ENCODE measurements at regions not wholly inside any gene's neighbourhood (a gene's known extent, or its start where the extent isn't known, plus 50 kb on each side); places are given as distances from the start of the nearest gene placed in this dataset.
"Not testable (repeated sequence)": the region's sequence is repeated elsewhere in the genome, so short reads cannot be mapped to it uniquely, and the experiment has no call there.

DNA sequence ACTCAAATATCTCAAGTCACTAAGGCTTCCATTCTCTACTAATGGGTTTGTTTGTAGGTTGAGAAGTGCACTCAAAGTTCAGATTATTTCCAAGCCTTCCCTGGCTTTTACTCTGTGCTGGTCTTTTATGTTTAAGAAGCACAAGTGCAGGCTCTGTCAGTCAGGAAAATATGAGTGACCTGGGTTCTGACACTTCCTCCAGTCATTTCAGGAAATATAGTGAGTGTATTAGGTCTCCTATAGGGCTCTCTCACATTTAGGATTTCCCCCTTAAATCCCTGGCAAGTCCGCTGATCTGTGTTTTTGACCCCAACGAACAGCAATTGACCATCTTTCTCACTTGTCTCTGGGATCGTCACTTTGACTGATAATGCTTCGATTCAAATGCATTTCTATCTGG lies 210.2 kb downstream of the ARPP21 start:
- no peak for DNase-seq (ENCODE audit: low read depth)
- in situ Hi-C loops (cut with HindIII; ENCODE audit: low pct_unique_long_range_greater_than_20kb, low sequenced_read_pairs): no loop called here

DNA sequence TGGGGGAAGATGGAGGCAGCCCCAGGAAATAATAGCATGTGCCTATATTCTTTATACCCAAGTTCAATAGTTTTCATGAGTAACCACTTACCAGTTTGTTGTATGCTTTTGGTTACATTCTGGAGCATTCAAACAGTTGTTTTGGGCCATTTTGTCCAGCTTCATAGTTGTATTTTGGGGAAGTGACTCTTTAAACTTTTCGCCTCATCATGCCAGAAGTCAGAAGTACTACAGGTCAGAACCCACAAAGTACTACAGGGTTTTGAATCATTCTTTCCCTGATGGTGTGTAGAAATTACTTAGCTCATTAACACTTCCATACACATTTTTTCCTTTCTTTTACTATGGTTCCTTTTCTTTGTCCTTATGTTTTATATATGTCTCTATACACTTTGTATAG lies 210.6 kb downstream of the ARPP21 start:
- in situ Hi-C loops (cut with HindIII; ENCODE audit: low pct_unique_long_range_greater_than_20kb, low sequenced_read_pairs): no loop called here
- DNase-seq (ENCODE audit: low read depth): no peak

DNA sequence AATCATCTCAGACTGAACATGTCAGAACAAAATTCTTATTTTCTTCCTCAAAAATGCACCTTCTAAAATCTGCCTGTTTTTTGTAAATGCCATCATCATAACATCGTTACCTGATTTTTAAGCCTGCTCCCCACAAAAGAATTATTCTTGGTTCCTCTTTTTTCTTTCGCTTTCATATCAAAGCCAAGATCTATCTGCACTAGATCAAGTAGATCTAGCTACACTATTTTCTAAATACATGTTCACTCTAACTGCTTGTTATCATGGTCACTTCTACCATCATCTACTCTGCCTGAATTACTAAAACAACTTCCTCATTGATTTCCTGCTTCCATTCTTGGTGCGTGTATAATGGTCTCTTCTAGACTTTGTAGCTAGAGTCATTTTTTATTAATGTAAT lies 217.7 kb downstream of the ARPP21 start:
- in situ Hi-C loops (cut with HindIII; ENCODE audit: low pct_unique_long_range_greater_than_20kb, low sequenced_read_pairs): no loop called here
- no peak for DNase-seq (ENCODE audit: low read depth)

DNA sequence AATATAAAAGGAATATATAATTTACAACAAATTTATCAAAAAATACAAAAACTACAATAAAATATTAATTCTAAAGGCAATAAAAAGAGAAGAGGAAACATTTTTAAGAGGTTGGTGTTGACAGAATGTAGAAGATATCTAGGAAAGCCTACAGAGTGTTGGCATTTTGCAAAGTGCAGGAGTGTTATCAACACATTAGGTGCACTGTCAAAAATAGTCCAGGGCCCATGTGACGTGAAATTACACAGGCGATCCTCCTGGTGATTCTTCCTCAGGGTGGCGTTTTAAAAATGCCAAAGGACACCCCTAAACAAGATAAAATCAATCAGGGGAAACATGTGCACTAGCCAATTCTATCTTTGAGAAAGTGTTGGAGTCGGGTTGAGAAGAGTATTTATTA lies 222.7 kb downstream of the ARPP21 start:
- DNase-seq (ENCODE audit: low read depth): no peak
- in situ Hi-C loops (cut with HindIII; ENCODE audit: low pct_unique_long_range_greater_than_20kb, low sequenced_read_pairs): no loop called here

DNA sequence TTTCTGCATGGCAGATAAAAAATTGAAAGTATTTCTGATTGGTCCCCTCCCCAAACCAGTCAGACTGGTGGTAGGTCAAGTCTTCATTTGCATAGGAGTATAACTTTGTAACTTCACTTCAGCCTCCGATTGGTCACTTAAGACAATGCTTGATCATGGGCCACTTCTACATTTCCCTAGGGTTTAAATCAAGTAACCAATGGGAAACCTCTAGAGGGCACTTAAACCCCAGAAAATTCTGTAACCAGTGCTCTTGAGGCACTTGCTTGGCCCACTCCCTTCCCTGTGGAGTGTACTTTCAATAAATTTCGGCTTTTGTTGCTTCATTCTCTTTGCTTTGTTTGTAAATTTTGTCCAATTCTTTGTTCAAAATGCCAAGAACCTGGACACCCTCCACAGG lies 225.5 kb downstream of the ARPP21 start:
- no peak for DNase-seq (ENCODE audit: low read depth)
- in situ Hi-C loops (cut with HindIII; ENCODE audit: low pct_unique_long_range_greater_than_20kb, low sequenced_read_pairs): no loop called here

DNA sequence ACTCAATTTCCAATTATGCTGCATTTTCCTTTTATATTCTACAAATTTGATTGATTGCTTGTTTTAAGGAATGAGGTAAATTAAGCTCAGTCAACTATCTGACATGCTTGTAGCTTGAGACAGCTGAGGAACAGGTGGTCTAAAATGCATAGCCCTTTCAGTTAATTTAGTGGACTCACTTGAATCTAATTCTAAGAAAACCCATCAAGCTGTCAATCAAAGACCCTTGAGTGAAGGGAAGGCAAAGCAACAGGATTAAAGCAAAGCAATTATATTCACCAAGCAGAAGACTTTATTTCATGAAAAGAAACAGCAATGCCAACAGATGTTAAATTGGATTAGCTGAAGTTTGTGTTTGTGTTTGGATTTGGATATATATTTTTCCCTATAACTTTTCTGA lies 228.5 kb downstream of the ARPP21 start:
- in situ Hi-C loops (cut with HindIII; ENCODE audit: low pct_unique_long_range_greater_than_20kb, low sequenced_read_pairs): no loop called here
- DNase-seq (ENCODE audit: low read depth): no peak

DNA sequence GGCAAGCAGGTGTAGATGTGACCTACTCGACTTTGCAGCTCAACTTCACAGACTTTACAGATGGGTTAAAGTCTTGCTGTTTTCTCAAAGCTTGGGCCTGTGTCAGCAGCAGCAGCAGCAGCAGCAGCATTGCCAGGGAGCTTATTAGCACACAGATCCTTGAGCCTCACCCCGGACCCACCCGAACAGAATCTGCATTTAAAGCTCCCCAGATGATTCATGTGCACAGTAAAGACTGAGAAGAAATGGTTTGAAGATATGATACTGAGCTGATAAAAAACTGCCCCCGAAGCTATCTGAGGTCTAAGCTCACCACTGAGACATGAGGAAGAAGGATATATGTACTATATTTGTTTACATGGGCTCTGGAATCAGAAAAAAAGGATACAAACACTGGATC lies 231.7 kb downstream of the ARPP21 start:
- no peak for DNase-seq (ENCODE audit: low read depth)
- in situ Hi-C loops (cut with HindIII; ENCODE audit: low pct_unique_long_range_greater_than_20kb, low sequenced_read_pairs): no loop called here

DNA sequence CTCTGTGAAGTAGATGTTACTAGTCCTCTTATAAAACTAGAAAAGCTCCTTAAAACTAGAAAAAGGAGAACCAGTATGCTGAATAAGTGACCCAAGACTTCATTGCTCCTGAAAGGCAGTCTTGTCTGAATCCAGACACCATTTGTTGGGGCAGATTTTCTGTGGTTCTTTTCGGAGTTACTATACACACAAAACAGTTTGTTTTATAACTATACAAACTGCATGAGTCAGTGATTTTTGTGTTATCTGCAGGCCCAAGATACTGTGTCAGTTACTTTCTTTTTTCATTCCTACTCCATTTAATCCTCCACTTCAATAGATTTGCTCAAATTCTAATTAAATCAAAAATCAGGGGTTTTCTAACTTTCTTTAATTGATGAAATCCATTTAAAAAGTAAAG lies 244.6 kb downstream of the ARPP21 start:
- no peak for DNase-seq (ENCODE audit: low read depth)
- in situ Hi-C loops (cut with HindIII; ENCODE audit: low pct_unique_long_range_greater_than_20kb, low sequenced_read_pairs): no loop called here

DNA sequence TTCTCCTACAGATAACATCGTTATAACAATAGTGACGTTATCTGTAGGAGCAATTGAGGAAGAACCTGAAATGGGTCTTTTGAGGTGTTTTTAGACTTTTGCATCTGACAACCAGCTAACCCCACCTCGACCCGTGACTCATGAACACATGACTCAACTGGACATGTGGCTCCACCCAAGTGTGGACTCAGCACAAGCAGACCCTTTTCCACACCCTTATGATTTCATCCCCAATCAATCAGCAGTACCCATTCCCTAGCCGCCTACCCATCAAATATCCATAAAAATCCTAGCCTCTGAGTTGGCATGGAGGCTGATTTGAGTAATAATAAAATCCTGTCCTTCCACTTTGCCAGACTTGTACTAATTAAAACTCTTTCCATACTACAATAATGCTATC lies 255.4 kb downstream of the ARPP21 start:
- no peak for DNase-seq (ENCODE audit: low read depth)
- in situ Hi-C loops (cut with HindIII; ENCODE audit: low pct_unique_long_range_greater_than_20kb, low sequenced_read_pairs): no loop called here

DNA sequence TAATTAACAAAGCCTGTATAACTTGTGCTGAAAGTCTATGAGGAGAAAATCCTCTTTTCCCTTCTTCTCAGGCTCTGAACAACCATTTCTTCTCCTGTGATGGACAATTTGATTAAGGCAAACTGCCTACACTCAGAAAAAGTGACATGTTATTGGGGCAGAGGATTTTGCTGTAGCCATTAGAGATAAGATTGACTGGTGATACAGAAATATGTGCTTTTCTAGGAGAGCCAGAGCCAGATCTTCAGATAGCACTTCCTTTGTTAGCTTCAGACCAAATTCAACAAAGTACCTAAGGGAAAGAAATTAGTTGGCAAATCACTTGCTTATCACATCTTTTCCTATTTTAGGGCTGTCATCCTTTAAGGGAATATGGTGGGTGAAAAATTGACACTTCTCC lies 259.9 kb downstream of the ARPP21 start:
- in situ Hi-C loops (cut with HindIII; ENCODE audit: low pct_unique_long_range_greater_than_20kb, low sequenced_read_pairs): no loop called here
- no peak for DNase-seq (ENCODE audit: low read depth)

DNA sequence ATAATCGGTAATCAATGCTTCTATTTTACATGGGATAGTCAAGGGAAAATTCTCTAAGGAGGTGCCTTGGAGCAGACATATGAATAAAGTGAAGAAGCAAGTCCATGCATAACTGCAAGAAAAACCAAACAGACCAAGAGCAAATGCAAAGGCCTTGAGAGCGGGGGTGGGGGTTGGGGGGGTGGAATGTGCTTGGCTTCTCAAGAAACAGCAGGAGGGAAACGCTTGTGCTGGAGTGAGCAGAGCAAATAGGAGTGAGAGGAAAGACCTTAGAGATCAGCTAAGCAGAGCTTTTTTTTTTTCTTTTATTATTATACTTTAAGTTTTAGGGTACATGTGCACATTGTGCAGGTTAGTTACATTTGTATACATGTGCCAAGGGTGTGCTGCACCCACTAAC lies 260.8 kb downstream of the ARPP21 start:
- in situ Hi-C loops (cut with HindIII; ENCODE audit: low pct_unique_long_range_greater_than_20kb, low sequenced_read_pairs): no loop called here
- DNase-seq (ENCODE audit: low read depth): no peak

DNA sequence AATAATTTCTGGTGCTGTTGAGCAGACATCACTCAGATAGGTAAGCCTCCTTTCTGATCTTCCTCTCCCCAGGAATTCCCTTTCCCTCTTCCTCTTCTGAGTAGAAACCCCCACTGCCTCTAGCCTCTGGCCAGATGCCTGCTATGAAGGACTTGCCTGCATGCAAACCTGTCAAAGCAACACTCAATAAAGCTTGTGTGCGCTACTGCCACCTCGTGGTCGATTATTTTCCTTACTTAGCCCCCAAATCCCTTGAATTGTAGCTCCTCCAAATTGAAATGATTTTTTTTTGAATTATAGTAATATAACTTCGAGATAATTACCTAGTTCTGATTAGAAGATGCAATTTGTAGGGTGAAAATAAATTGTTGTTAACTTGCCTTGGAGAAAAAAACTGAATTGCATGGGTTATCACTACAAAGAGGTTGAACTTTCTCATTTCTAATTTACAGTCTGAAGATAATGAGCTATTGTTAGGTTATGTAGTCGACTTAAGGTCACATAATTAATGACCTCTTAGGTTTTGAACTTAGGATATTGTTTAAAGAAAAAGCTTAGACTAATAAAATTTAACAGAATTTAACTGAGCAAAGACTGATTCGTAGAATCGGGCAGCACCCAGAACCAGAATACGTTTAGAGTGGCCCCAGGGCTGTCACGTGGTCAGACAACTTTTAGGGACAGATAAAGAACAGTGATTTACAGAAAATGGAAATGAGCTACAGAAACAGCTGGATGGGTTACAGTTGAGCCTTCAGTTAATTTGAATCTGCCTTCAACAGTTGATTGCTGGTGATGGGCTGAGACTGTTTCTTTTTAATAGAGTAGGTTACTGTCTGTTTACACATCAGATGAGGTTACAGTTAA lies 269.3 kb downstream of the ARPP21 start:
- DNase-seq (ENCODE audit: low read depth): peak; percentile 32
- in situ Hi-C loops (cut with HindIII; ENCODE audit: low pct_unique_long_range_greater_than_20kb, low sequenced_read_pairs): no loop called here

DNA sequence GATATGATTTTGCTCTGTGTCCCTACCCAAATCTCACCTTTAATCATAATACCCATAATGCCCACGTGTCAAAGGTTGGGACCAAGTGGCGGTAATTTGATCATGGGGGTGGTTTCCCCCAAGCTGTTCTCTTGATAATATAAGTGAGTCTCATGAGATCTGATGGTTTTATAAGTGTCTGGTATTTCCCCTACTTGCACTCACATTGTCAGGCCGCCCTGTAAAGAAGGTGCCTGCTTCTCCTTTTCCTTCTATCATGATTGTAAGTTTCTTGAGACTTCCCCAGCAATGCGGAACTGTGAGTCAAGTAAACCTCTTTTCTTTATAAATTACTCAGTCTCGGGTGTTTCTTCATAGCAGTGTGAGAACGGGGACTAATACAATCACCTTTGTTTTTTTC lies 279.8 kb downstream of the ARPP21 start:
- in situ Hi-C loops (cut with HindIII; ENCODE audit: low pct_unique_long_range_greater_than_20kb, low sequenced_read_pairs): no loop called here
- no peak for DNase-seq (ENCODE audit: low read depth)

DNA sequence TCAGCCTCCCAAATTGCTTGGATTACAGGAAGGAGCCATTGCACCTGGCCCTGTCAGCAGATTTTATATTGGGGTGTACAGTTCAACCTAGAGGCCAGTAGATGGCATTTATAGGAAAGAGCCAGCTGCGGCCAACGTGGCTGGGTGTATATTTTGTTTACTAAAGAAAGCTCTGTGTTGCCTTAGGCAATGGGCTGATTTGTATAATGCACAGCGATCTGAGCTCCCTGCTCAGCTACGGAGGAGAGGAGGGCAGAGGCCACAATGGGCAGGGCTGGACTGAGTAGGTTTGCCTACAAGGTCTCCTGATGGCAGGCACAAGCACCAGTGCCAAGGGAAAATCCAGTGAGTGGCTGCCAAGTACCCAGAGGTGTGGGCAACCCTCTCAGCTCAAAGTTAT lies 282.4 kb downstream of the ARPP21 start:
- in situ Hi-C loops (cut with HindIII; ENCODE audit: low pct_unique_long_range_greater_than_20kb, low sequenced_read_pairs): no loop called here
- DNase-seq (ENCODE audit: low read depth): no peak

DNA sequence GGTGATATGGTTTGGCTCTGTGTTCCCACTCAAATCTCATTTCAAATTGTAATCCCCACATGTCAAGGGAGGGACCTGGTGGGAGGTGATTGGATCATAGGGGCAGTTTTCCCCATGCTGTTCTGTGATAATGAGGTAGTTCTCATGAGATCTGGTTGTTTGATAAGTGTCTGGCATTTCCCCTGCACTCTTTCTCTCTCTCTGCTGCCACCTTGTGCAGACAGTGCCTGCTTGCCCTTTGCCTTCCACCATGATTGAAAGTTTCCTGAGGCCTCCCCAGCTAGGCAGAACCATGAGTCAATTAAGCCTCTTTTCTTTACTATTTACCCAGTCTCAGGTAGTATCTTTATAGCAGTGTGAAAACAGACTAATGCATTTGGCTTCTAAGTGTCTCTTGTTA lies 284.7 kb downstream of the ARPP21 start:
- in situ Hi-C loops (cut with HindIII; ENCODE audit: low pct_unique_long_range_greater_than_20kb, low sequenced_read_pairs): not testable (repeated sequence)
- DNase-seq (ENCODE audit: low read depth): peak; percentile 46

DNA sequence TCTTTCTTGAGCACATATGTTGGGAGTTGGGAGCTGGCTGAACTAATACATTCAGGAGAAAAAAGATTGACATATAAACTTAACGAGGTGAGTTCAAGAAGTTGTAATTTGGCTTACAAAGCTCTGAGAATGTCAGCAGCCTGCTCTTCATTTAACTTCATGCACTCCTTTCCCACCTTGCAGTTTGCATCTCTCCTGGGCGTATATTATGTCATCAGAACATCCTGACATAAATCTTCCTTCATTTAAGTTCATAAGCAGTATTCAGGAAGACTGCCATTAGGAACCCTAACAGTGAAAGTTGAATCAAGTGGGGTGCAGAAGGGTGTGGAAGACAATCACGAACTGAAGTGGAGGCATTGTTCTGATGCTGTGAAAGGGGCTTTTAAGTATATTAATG lies 288.1 kb downstream of the ARPP21 start:
- no peak for DNase-seq (ENCODE audit: low read depth)
- in situ Hi-C loops (cut with HindIII; ENCODE audit: low pct_unique_long_range_greater_than_20kb, low sequenced_read_pairs): no loop called here

DNA sequence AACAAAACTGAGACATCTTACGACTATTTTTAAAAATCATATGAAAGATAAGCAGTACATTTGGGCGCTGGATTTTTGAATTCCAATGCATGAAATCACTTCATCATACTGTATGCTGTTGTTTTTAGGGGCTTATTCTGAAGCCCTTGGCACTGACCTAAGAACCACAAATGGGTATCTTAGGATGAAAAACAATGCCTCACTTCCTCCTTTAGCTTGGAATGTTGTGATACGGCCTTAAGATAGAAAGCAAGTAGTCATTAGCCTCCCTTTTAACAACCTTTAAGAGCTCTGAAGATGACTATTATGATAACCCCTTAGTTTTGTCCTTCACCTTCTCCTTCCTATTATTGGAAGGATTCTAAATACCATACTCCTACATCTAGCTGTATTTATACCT lies 289.8 kb downstream of the ARPP21 start:
- no peak for DNase-seq (ENCODE audit: low read depth)
- in situ Hi-C loops (cut with HindIII; ENCODE audit: low pct_unique_long_range_greater_than_20kb, low sequenced_read_pairs): no loop called here

DNA sequence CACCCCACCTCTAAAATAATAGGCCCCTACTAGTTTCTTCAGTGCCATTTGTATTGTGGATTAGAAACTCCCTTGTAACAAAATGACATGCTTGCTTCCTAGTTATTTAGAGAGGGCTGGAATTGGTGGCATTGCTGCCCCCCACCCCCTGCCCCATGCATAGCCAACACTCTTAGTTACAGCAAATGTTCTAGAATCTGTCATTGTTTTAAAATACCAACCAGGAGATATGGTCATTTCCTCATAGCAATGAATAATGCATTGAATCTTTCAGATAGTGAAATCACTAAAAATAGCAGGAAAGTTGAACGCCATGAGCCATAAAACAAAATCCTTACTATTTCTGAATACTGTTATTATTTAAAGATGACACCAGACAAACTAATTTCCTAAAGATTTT lies 292.5 kb downstream of the ARPP21 start:
- in situ Hi-C loops (cut with HindIII; ENCODE audit: low pct_unique_long_range_greater_than_20kb, low sequenced_read_pairs): no loop called here
- DNase-seq (ENCODE audit: low read depth): no peak

DNA sequence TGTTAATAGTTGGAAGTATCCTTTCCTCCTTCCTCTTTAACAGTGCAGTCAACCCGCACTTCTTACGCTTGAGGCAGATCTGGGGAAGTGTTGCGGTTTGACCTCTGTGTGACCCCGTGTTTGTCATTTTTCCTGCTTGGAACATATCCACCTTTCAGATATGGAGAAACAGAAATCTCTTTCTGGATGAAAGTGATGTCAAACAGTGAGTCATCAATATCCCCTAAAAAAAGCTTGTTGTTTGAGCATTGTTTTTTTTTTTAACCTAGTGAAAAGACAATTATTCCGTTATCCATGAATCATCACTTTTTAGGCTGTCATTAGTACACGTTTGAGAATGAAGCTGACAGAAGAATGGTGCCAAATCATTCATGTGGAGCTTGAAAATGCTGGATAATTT lies 293.7 kb downstream of the ARPP21 start:
- peak; percentile 88 for DNase-seq (ENCODE audit: low read depth)

DNA sequence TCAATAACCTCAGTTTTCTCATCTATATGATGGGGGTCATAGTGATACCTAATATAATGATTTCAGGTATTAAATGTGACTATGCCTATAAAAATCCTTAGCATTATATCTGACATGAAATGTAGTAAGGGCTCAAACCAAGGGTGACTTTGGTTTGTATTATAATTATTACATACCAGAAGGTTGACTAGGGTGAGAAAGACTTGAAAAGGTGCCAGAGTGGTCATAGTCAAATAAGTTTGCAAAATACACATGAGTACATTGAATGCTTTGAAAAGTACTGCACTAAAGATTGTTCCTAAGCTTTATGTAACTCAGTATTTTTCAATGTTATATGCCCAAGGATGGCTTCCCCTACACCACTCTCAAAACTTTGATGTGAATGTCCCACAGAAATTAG lies 297.2 kb downstream of the ARPP21 start:
- no peak for DNase-seq (ENCODE audit: low read depth)
- in situ Hi-C loops (cut with HindIII; ENCODE audit: low pct_unique_long_range_greater_than_20kb, low sequenced_read_pairs): no loop called here

More for the DNA sequence above, 293.7 kb downstream of the ARPP21 start:
- in situ Hi-C loops (cut with HindIII; ENCODE audit: low pct_unique_long_range_greater_than_20kb, low sequenced_read_pairs): no loop called here
